Neural progenitor cell (in vitro differentiated cells): ENCODE measurements at regions not wholly inside any gene's neighbourhood (a gene's known extent, or its start where the extent isn't known, plus 50 kb on each side); places are given as distances from the start of the nearest gene placed in this dataset.

ENCODE experiments used
- EZH2 ChIP-seq: fragments of 200-600 bp; sonication (generic); IDR thresholded peaks from 2 replicates; pipeline ENCODE4 v1.6.1; 2017; ENCODE audit warnings: antibody characterized with exemption, mild to moderate bottlenecking, moderate library complexity
- EZH2phosphoT487 ChIP-seq: fragments of 200-600 bp; sonication (generic); IDR thresholded peaks from 2 replicates; pipeline ENCODE4 v1.6.1; 2017; ENCODE audit warnings: antibody characterized with exemption
- TF ChIP-seq, protein P1 (sequence below): fragments of 200-600 bp; sonication (generic); IDR thresholded peaks from 2 replicates; pipeline ENCODE4 v1.5.1; 2017; ENCODE audit warnings: antibody characterized with exemption, mild to moderate bottlenecking

DNA sequence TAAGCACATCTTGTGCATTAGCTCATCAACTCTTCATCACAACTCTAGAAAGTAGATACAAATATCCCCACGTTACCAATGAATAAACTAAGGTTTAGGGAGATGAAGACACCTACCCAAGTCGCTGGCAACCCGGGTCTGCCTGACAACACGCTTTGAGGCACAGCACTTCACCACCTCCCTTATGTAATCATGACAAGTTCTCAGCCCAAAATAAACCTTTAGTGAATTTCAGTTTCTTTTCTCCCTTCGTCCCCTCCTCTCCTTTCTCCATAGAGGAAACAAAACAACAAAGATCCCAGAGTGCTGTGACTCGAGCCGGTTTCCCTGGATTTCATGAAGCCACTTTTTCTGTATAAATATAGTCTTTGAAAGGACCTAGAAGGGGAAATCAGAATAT is 105.4 kb downstream of the MAFB start:
- TF ChIP-seq, protein P1, sequence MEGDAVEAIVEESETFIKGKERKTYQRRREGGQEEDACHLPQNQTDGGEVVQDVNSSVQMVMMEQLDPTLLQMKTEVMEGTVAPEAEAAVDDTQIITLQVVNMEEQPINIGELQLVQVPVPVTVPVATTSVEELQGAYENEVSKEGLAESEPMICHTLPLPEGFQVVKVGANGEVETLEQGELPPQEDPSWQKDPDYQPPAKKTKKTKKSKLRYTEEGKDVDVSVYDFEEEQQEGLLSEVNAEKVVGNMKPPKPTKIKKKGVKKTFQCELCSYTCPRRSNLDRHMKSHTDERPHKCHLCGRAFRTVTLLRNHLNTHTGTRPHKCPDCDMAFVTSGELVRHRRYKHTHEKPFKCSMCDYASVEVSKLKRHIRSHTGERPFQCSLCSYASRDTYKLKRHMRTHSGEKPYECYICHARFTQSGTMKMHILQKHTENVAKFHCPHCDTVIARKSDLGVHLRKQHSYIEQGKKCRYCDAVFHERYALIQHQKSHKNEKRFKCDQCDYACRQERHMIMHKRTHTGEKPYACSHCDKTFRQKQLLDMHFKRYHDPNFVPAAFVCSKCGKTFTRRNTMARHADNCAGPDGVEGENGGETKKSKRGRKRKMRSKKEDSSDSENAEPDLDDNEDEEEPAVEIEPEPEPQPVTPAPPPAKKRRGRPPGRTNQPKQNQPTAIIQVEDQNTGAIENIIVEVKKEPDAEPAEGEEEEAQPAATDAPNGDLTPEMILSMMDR = no peak
- no peak for TF ChIP-seq EZH2
- TF ChIP-seq EZH2phosphoT487 = no peak
